ENCODE measurements at regions not wholly inside any gene's neighbourhood (a gene's known extent, or its start where the extent isn't known, plus 50 kb on each side); places are given as distances from the start of the nearest gene placed in this dataset.

DNA sequence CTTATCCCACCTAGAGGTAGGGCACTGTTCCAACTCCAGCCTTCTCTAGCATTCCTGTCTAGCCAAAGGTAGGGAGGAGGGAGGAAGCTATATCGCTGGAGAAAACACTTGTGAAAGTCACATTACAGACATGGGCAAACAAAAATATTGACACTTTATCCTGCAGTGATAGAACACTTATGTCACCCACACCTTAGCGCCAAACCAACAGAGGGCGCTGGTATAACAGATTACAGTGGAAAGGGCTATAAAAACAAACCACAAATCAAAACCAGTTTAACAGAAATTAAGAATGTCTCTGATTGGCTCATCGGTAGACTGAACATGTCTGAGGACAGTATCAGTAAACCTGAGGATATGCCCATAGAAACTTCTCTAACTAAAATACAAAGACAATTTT lies 451.3 kb downstream of the TLL1 start:
- H3K9ac ChIP-seq (ENCODE audit: insufficient read depth in 1 of 2, low read depth in 2 of 2, low read length in 2 of 2), result no peak overlapping the region
- FAIRE-seq (no peak), DNase-seq (ENCODE audit: extremely low read depth in 1 of 4, low spot score in 3 of 4) (peak in 1 of 4 experiments; percentile 0), ATAC-seq (no peak)
- no peaks in the 10 kb centered on the region for H3K4me1 ChIP-seq (replicated peaks in 1 of 2; ENCODE audit: control insufficient read depth in 2 of 2, insufficient read depth in 2 of 2, low read length in 2 of 2)
- H3K9me1 ChIP-seq (ENCODE audit: control insufficient read depth, insufficient read depth, low read length), result no peaks in the 10 kb centered on the region
- POLR2A ChIA-PET, result no interaction called here
- in situ Hi-C loops (cut with MboI), result no loop called here
- no peak overlapping the region for H3K4me3 ChIP-seq
- WGBS (ENCODE audit: insufficient coverage, low coverage, missing lambda C conversion rate), result 0% methylated on average over 4 of the region's 4 CpGs
- no peaks in the 10 kb centered on the region for H4K20me1 ChIP-seq (replicated peaks; ENCODE audit: control insufficient read depth, insufficient read depth, low read length)
- H3K9me3 ChIP-seq (replicated peaks; ENCODE audit: control insufficient read depth, insufficient read depth, low read depth, low read length), result no peaks in the 10 kb centered on the region
- H3K27ac ChIP-seq (ENCODE audit: extremely low read depth, low read depth, low read length), result no peak overlapping the region
- H2AFZ ChIP-seq (ENCODE audit: low read depth, low read length), result no peak overlapping the region
- H3K27me3 ChIP-seq (ENCODE audit: control insufficient read depth in 2 of 2, insufficient read depth in 2 of 2, low read length in 2 of 2), result no peaks in the 10 kb centered on the region
- no peaks in the 10 kb centered on the region for H3K79me2 ChIP-seq (ENCODE audit: control insufficient read depth, insufficient read depth, low read length)
- intact Hi-C loops (cut with micrococcal nuclease), result no loop called here
- no TSS peak for BruUV-seq (replicated peaks)
- no peaks in the 10 kb centered on the region for H3K36me3 ChIP-seq (ENCODE audit: control insufficient read depth, insufficient read depth, low read length)
- H3K4me2 ChIP-seq (ENCODE audit: insufficient read depth, low read length), result no peak overlapping the region
- CTCF ChIA-PET (ENCODE audit: low intra/inter-chr PET ratio), result no interaction called here
- no peak for TF ChIP-seq BDP1 (IDR thresholded peaks at IDR 0.05; ENCODE audit: insufficient read depth, insufficient read length)
- TF ChIP-seq, protein P1, sequence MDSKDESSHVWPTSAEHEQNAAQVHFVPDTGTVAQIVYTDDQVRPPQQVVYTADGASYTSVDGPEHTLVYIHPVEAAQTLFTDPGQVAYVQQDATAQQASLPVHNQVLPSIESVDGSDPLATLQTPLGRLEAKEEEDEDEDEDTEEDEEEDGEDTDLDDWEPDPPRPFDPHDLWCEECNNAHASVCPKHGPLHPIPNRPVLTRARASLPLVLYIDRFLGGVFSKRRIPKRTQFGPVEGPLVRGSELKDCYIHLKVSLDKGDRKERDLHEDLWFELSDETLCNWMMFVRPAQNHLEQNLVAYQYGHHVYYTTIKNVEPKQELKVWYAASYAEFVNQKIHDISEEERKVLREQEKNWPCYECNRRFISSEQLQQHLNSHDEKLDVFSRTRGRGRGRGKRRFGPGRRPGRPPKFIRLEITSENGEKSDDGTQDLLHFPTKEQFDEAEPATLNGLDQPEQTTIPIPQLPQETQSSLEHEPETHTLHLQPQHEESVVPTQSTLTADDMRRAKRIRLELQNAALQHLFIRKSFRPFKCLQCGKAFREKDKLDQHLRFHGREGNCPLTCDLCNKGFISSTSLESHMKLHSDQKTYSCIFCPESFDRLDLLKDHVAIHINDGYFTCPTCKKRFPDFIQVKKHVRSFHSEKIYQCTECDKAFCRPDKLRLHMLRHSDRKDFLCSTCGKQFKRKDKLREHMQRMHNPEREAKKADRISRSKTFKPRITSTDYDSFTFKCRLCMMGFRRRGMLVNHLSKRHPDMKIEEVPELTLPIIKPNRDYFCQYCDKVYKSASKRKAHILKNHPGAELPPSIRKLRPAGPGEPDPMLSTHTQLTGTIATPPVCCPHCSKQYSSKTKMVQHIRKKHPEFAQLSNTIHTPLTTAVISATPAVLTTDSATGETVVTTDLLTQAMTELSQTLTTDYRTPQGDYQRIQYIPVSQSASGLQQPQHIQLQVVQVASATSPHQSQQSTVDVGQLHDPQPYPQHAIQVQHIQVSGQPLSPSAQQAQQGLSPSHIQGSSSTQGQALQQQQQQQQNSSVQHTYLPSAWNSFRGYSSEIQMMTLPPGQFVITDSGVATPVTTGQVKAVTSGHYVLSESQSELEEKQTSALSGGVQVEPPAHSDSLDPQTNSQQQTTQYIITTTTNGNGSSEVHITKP (IDR thresholded peaks at IDR 0.05; ENCODE audit: partially characterized antibody), result no peak
- TF ChIP-seq, protein P2, sequence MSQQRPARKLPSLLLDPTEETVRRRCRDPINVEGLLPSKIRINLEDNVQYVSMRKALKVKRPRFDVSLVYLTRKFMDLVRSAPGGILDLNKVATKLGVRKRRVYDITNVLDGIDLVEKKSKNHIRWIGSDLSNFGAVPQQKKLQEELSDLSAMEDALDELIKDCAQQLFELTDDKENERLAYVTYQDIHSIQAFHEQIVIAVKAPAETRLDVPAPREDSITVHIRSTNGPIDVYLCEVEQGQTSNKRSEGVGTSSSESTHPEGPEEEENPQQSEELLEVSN (IDR thresholded peaks at IDR 0.05; ENCODE audit: borderline replicate concordance in 1 of 2, extremely low read depth in 1 of 2, insufficient read depth in 1 of 2, insufficient read length in 1 of 2, low read depth in 1 of 2, low read length in 1 of 2, poor library complexity in 1 of 2, severe bottlenecking in 1 of 2), result no peak
- TF ChIP-seq, protein P3, sequence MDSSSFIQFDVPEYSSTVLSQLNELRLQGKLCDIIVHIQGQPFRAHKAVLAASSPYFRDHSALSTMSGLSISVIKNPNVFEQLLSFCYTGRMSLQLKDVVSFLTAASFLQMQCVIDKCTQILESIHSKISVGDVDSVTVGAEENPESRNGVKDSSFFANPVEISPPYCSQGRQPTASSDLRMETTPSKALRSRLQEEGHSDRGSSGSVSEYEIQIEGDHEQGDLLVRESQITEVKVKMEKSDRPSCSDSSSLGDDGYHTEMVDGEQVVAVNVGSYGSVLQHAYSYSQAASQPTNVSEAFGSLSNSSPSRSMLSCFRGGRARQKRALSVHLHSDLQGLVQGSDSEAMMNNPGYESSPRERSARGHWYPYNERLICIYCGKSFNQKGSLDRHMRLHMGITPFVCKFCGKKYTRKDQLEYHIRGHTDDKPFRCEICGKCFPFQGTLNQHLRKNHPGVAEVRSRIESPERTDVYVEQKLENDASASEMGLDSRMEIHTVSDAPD (CRISPR knock-in tag; IDR thresholded peaks at IDR 0.05), result no peak
- TF ChIP-seq SETDB1 (IDR thresholded peaks at IDR 0.05; ENCODE audit: low read length), result no peak
- TF ChIP-seq, protein P4, sequence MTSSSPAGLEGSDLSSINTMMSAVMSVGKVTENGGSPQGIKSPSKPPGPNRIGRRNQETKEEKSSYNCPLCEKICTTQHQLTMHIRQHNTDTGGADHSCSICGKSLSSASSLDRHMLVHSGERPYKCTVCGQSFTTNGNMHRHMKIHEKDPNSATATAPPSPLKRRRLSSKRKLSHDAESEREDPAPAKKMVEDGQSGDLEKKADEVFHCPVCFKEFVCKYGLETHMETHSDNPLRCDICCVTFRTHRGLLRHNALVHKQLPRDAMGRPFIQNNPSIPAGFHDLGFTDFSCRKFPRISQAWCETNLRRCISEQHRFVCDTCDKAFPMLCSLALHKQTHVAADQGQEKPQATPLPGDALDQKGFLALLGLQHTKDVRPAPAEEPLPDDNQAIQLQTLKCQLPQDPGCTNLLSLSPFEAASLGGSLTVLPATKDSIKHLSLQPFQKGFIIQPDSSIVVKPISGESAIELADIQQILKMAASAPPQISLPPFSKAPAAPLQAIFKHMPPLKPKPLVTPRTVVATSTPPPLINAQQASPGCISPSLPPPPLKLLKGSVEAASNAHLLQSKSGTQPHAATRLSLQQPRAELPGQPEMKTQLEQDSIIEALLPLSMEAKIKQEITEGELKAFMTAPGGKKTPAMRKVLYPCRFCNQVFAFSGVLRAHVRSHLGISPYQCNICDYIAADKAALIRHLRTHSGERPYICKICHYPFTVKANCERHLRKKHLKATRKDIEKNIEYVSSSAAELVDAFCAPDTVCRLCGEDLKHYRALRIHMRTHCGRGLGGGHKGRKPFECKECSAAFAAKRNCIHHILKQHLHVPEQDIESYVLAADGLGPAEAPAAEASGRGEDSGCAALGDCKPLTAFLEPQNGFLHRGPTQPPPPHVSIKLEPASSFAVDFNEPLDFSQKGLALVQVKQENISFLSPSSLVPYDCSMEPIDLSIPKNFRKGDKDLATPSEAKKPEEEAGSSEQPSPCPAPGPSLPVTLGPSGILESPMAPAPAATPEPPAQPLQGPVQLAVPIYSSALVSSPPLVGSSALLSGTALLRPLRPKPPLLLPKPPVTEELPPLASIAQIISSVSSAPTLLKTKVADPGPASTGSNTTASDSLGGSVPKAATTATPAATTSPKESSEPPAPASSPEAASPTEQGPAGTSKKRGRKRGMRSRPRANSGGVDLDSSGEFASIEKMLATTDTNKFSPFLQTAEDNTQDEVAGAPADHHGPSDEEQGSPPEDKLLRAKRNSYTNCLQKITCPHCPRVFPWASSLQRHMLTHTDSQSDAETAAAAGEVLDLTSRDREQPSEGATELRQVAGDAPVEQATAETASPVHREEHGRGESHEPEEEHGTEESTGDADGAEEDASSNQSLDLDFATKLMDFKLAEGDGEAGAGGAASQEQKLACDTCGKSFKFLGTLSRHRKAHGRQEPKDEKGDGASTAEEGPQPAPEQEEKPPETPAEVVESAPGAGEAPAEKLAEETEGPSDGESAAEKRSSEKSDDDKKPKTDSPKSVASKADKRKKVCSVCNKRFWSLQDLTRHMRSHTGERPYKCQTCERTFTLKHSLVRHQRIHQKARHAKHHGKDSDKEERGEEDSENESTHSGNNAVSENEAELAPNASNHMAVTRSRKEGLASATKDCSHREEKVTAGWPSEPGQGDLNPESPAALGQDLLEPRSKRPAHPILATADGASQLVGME (CRISPR knock-in tag; IDR thresholded peaks at IDR 0.05), result no peak
- TF ChIP-seq ZNF124 (CRISPR knock-in tag; IDR thresholded peaks at IDR 0.05), result no peak
- no peak for TF ChIP-seq BHLHE40 (IDR thresholded peaks at IDR 0.05; ENCODE audit: low read length)
- TF ChIP-seq, protein P5, sequence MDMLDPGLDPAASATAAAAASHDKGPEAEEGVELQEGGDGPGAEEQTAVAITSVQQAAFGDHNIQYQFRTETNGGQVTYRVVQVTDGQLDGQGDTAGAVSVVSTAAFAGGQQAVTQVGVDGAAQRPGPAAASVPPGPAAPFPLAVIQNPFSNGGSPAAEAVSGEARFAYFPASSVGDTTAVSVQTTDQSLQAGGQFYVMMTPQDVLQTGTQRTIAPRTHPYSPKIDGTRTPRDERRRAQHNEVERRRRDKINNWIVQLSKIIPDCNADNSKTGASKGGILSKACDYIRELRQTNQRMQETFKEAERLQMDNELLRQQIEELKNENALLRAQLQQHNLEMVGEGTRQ (CRISPR knock-in tag; IDR thresholded peaks at IDR 0.05), result no peak
